Type B pancreatic cell (in vitro differentiated cells): ENCODE measurements at regions not wholly inside any gene's neighbourhood (a gene's known extent, or its start where the extent isn't known, plus 50 kb on each side); places are given as distances from the start of the nearest gene placed in this dataset.
A peak's percentile ranks its signal among the peaks of the same experiment; 100 is the strongest.

Experiments
- DNase-seq: peaks from one replicate; pipeline ENCODE4 v3.0.0; 2021; ENCODE audit warnings: mixed read lengths; ENCODE audit not compliant: unreplicated experiment; ENCODE audit errors: extremely low spot score
- H3K27ac Mint-ChIP-seq: 2 replicates; pipeline ENCODE4 v1.8.0; 2021; ENCODE audit warnings: mild to moderate bottlenecking, mixed read lengths
- H3K27me3 Mint-ChIP-seq: 2 replicates; pipeline ENCODE4 v1.8.0; 2021; ENCODE audit warnings: mixed read lengths
- H3K36me3 Mint-ChIP-seq: 2 replicates; pipeline ENCODE4 v1.8.0; 2021; ENCODE audit warnings: mixed read lengths
- H3K4me1 Mint-ChIP-seq: one replicate; pipeline ENCODE4 v1.8.0; 2021; ENCODE audit warnings: mixed read lengths; ENCODE audit not compliant: unreplicated experiment
- H3K4me3 Mint-ChIP-seq: 2 replicates; pipeline ENCODE4 v1.8.0; 2021; ENCODE audit warnings: mild to moderate bottlenecking, mixed read lengths
- H3K9me3 Mint-ChIP-seq: 2 replicates; pipeline ENCODE4 v1.8.0; 2021; ENCODE audit warnings: mixed read lengths
- TF ChIP-seq, protein P1 (sequence below): fragments of 200-600 bp; sonication (generic); conservative IDR thresholded peaks from 2 replicates; pipeline ENCODE4 v1.5.0; 2021; ENCODE audit warnings: antibody characterized with exemption, mild to moderate bottlenecking

DNA sequence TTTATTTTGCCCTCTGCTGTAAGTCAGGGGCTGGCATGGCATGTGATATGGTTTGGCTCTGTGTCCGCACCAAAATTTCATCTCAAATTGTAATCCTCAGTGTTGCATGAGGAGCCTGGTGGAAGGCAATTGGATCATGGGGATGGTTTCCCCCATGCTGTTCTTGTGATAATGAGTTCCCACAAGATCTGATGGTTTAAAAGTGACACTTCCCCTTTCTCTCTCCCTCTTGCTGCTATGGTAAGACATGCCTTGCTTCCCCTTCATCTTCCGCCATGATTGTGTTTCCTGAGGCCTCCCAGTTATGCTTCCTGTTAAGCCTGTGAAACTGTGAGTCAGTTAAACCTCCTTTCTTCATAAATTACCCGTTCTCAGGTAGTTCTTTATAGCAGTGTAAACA is 72.0 kb upstream of the MSX1 start:
- H3K4me1 Mint-ChIP-seq, result peaks cover 12% of the 10 kb centered on the region
- peaks cover 3% of the 10 kb centered on the region for H3K27me3 Mint-ChIP-seq
- TF ChIP-seq, protein P1, sequence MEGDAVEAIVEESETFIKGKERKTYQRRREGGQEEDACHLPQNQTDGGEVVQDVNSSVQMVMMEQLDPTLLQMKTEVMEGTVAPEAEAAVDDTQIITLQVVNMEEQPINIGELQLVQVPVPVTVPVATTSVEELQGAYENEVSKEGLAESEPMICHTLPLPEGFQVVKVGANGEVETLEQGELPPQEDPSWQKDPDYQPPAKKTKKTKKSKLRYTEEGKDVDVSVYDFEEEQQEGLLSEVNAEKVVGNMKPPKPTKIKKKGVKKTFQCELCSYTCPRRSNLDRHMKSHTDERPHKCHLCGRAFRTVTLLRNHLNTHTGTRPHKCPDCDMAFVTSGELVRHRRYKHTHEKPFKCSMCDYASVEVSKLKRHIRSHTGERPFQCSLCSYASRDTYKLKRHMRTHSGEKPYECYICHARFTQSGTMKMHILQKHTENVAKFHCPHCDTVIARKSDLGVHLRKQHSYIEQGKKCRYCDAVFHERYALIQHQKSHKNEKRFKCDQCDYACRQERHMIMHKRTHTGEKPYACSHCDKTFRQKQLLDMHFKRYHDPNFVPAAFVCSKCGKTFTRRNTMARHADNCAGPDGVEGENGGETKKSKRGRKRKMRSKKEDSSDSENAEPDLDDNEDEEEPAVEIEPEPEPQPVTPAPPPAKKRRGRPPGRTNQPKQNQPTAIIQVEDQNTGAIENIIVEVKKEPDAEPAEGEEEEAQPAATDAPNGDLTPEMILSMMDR, result no peak
- H3K27ac Mint-ChIP-seq, result no peak overlapping the region
- H3K9me3 Mint-ChIP-seq, result peaks cover 13% of the 10 kb centered on the region
- DNase-seq, result no peak
- H3K4me3 Mint-ChIP-seq, result no peak overlapping the region
- peaks cover 9% of the 10 kb centered on the region for H3K36me3 Mint-ChIP-seq

DNA sequence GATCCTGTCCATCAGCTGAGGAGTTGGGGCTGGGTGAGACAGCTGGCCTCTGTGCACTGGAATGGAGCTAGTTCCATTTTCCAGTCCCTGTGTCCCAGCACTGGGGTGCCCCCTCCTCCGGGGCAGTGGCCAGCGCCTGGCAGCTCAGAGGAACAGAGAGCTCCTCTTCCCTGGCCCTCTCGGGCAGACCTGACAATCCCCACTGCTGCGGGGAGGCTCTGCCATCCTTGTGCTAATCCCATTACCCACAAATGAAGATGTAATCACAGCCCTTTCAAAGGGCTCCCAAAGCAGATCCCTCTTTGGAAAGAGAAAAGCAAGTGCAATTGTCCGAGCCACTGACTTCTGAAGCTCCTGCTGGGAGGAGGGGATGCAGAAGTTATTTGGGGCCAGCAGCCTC is 75.1 kb upstream of the MSX1 start:
- peaks cover 18% of the 10 kb centered on the region for H3K27me3 Mint-ChIP-seq
- peaks cover under 1% of the 10 kb centered on the region for H3K36me3 Mint-ChIP-seq
- no peak overlapping the region for H3K4me3 Mint-ChIP-seq
- peaks cover 6% of the 10 kb centered on the region for H3K9me3 Mint-ChIP-seq
- no peak overlapping the region for H3K27ac Mint-ChIP-seq
- no peak for DNase-seq
- TF ChIP-seq, protein P1, result no peak
- H3K4me1 Mint-ChIP-seq, result peaks cover 20% of the 10 kb centered on the region

DNA sequence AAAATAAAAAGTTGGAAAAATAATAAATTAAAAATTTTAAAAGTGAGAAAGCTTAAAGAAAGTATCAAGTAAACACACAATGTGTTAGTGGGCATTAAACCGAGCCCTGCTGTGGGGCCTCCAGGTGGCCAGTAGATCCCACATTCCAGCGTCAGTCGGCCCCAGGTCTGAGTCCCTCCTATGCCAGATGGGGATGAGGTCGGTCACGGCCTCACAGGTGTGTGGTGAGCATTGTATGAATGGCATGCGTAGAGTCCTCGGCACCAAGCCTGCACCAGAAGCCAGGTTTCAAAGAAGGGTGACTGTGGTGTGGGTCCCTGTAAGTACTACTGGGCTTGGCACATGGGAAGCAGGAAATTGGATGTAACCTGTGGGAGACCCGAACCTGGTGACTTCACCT is 75.6 kb upstream of the MSX1 start:
- no peak for DNase-seq
- TF ChIP-seq, protein P1, result no peak
- Mint-ChIP-seq H3K4me1 (peaks cover 20% of the 10 kb centered on the region), H3K9me3 (peaks cover 6% of the 10 kb centered on the region), H3K4me3 (no peak overlapping the region), H3K27ac (no peak overlapping the region), H3K36me3 (no peaks in the 10 kb centered on the region), H3K27me3 (peaks cover 19% of the 10 kb centered on the region)

DNA sequence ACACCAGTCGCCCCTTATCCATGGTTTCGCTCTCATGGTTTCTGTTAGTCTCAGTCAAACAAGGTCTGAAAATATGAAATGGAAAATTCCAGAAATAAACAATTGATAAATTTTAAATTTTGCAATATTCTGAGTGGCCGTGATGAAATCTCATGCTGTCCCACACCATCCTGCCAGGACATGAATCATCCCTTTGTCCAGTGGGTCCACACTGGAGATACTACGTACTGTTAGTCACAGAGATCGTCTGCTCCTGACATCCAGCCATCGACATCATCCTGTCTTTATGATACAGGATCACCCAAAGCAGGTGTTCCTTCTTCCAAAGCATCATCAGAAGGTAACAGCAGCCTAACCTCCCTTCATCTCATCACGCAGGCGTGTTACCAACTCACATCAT is 76.5 kb upstream of the MSX1 start:
- peaks cover 24% of the 10 kb centered on the region for H3K27me3 Mint-ChIP-seq
- no peaks in the 10 kb centered on the region for H3K36me3 Mint-ChIP-seq
- no peak overlapping the region for H3K27ac Mint-ChIP-seq
- TF ChIP-seq, protein P1, result no peak
- peaks cover 6% of the 10 kb centered on the region for H3K9me3 Mint-ChIP-seq
- peaks cover 20% of the 10 kb centered on the region for H3K4me1 Mint-ChIP-seq
- no peak overlapping the region for H3K4me3 Mint-ChIP-seq
- no peak for DNase-seq

DNA sequence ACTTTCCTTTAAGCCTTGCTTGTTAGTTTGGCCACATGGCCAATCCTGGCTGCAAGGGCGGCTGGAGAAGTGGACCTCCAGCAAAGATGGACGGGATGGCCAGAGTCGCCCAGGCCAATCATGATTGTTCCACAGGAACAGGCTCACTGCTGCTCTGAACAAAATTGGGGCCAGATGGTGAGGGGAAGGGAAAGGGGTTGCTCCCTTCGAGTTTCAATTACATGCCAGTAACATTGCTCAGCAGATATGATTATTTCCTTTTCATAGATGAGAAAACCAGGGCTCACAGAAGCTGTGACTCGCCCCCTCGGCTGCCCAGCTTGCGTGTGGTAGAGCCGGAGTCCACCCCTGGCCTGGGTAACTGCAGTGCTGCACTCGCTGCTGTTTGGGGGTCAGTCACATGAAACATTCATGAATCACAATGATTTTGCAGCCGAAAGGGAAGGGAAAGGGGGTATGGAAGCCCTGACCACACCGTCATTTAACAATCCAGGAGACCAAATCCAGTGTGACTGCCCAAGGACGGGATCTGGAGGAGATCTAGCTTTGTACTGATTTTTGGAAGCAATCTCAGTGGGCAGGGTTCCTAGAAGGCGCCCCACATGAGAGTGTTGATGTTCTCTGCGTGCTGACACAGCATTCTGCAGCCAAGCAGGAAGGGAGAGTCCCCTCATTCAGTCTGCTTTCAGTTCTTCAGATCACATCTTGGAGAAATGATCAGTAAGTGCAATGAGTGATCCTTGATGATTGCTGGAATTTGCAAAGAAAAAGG is 77.3 kb upstream of the MSX1 start:
- Mint-ChIP-seq H3K4me3 (peak overlapping the region; percentile 39), H3K36me3 (no peaks in the 10 kb centered on the region), H3K27me3 (peaks cover 25% of the 10 kb centered on the region), H3K4me1 (peaks cover 20% of the 10 kb centered on the region), H3K27ac (peak overlapping the region; percentile 18), H3K9me3 (no peaks in the 10 kb centered on the region)
- DNase-seq, result no peak
- TF ChIP-seq, protein P1, result no peak
